ENCODE measurements at regions not wholly inside any gene's neighbourhood (a gene's known extent, or its start where the extent isn't known, plus 50 kb on each side); places are given as distances from the start of the nearest gene placed in this dataset.

DNA sequence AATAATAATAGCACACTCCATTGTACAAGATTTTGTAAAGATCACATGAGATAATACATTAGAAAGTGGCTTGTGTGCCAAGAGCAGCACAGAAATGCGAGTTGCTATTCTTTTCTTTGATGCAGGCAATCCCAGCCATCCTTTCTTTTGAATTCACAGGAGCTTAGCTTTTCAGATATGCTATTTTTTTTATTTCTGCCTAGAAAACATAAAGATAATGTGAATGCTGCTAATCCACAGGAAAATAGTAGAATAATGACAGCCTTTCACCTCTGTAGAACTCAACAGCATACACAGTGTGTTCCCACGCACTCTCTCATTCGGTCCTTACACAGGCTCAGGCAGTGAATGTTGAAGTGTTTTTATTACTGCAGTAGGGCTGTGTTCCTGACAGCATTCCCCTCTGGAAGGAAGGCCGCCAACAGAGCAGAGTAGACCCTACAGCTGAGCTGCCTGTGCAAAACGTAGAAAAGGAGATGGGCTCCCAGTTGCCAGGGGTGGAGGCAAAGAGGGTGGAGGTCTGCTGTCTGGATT is 138.8 kb upstream of the TAPT1 start:
- no peak for DNase-seq (ENCODE audit: low spot score)

DNA sequence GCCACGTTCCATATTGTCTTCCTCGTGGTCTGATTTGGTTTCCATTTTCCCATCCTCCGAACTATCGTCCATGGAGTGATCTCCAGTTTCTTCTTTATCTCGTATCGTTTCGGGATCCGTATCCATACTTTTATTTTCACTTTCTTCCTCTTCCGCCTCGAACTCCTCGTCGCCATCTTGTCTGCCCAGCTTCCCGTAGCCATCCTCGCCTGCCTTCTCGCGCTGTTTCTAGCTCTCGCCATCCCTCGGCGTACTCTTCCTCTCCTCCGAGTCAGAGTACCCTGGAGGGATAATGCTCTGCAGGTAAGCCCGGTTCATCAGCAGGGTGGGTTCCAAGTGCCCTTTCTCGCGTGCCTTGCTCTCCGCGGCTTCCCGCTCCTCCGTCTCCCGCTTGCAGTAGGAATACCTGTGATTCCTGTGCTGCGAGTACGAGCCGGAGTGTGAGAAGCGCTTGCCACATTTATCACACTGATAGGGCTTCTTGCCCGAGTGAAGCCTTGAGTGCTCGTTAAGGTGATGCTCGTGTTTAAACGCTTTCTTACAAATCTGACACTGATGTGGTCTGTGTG is 134.5 kb upstream of the TAPT1 start:
- DNase-seq (ENCODE audit: low spot score): no peak

DNA sequence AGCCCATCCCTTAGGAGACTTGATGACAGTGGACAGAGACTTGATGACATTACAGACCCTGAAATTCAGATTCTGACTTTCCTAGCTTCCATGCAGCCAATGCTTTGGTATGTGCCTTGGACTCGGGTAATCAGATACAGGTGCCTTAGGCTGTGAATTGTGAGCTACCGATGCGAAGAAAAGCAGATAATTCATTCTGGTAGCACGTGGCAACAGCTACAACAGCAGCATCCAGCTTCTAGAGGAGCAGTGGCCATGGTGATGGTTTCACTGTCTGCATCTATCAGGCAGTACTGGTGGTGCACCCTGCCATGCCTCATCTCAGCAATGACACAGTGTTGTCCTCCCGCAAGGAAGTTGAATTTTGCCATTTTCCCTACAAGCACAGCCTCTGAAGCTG is 126.9 kb upstream of the TAPT1 start:
- no peak for DNase-seq (ENCODE audit: low spot score)

DNA sequence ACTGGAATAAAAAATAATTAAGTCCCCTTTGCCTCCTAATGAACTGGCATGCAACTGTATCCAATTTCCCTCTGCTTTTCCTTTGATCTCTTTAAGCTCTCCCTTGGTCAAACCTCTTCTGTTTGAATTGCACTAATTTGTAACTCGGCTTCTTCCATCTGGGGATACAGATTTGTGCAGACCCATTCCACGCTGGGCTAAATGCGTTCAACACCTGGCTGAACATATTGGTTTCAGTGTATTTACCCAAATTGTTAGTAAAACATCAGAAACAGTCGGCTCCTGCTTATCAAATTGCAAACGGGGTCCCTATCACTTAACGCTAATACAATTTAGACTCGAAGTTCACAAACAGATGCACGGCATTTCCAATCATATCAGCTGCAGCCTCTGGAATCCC is 124.9 kb upstream of the TAPT1 start:
- DNase-seq (ENCODE audit: low spot score): no peak

DNA sequence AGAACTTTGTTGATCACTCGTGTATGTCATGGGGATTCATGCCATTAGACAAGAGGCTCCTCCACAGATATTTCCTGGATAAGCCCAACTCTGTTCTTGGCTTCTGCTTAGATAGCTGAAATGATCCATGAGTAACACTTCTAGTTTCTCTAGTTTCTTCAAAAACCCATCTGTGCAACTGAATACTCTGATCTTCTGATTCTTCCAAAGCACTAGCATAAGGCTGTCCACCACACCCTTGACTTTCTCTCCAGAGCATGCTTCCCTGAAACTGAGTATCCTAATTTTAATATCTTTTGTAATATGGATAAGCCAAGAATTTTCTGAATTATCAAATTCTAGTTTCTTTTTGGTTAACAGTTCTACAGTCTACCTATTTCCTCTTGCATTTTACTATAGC is 118.6 kb upstream of the TAPT1 start:
- DNase-seq (ENCODE audit: low spot score): no peak

DNA sequence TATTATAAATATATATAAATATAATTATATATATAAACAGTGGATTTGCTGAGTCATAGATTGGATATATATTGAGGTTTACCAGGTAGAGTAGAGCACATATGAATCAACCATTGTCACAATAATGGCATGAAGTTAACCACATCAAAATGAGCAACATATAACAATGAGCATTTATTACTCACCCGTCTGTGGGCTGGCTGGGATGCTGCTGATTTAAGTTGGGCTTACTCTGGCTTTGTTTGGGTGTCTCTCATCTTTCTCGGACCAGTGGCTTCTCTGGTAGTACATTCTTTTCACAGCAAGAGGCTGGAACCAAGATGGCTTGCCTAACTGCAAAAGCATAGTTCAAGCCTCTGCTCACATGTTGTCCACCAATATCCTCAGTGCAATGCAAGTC is 111.7 kb upstream of the TAPT1 start:
- no peak for DNase-seq (ENCODE audit: low spot score)

DNA sequence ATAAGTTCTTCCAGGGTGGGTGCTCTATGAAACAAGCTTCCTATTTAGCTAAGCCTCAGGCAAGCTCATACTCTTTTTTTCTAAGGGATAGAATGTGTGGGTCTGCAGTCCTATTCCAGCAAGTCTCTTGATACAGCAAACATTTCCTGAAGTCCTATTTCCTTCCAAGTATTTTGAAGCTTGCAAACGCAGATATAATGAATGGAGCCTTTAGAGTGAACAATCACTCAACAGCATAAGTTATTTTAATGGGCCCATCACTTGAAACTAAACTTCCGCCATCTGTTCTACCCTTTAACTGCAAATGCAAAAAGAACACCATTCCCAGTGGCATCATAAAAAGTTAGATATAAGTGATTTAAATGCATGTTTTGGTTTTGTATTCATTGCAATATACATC is 108.3 kb upstream of the TAPT1 start:
- no peak for DNase-seq (ENCODE audit: low spot score)

DNA sequence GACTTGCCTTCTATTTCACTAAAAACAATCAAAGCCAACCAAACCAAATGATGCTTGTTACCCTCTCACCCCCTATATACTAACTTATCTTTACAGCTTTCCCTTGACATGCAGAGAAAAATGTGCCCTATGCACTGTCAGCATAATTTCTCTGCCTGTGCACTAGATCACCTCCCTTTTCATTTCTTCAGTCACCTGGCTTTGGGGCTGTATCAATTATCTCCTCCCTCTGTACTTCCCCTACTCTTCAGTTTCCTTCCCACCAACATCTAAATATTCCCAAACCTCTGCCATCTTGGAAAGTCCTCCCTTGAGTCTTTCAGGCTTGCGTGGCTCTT is 103.5 kb upstream of the TAPT1 start:
- no peak for DNase-seq (ENCODE audit: low spot score)

DNA sequence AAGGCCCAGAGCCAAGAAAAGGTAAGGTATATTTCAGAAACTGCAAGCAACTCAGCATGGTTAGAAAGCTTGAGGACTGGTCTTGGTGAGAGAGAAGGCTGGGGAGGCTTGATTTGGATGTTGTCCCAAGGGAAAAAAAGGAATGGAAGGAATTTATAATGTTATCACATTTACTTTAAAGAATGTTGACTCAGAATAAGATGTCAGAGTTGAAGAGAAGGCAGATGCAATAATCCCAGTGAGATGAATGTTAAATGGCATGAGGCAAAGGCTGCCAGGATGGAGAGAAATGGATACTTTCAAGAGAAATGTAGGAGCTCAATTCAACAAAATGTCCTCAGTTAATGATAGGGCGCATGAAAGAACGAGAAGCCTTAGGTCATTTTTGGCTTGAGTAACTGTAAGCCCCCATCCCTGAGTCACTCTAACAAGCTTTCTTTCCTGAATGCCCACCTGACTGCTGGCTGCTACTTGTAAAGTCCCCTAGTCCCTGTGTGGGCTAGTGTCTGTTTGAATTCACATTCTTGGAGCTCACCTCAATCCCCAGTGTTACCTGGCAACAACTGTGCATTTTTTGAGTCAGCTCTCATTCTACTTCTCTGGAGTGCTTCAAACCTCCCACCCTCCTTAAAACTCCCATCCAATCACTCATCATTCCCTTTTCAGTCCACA is 103.0 kb upstream of the TAPT1 start:
- no peak for DNase-seq (ENCODE audit: low spot score)

DNA sequence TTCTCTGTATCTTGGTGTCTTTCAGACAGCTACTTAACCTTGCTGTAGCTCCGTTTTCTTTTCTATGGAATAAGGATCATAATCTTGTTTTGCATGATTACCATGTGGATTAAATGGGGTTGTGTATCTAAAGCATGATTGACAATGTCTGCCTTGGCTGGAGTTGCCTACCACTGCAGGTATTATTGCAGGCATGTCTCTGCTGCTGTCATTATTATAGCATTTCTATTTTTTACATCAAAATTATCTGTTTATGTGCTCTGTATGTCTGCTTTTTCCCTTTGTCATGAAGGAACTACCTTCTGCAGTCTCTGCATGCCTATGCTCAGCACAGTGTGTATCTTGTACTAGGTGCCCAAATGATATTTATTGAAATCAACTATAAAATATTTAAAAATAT is 95.9 kb upstream of the TAPT1 start:
- no peak for DNase-seq (ENCODE audit: low spot score)

DNA sequence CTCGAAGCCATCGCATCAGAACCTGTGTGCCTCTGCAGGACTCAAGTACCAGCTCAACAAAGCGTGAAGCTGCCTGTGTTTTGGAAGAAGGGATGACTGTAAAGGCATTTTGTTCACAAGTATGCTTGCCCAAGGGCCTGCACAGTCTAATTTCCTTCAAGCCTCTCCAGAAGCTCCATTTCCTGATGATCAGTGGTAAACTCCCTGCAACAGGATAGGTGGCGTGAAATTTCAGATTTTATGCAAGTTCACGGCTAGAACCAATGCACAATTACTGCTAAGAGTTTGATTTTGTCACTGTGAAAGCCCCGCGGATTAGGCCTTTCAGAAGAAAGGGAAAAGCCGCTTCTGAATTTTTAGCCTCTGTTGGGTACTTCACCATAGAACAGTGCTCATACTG is 89.2 kb upstream of the TAPT1 start:
- no peak for DNase-seq (ENCODE audit: low spot score)

DNA sequence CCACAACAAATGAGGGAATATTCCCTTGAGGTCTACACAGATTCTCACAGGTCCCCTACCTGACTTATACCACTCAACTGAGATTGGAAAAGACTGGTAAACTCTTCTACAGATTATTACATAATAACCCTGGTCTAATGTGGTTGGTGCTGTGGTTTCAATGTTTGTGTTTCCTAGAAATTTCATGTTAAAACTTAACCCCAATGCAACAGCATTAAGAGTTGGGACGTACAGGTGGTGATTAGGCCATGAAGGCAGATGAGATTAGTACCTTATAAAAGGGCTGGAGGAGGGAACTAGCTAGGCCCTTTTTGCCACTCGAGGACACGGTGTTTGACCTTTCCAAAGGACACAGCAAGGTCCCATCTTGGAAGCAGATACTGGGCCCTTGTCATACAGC is 84.3 kb upstream of the TAPT1 start:
- DNase-seq (ENCODE audit: low spot score): no peak

DNA sequence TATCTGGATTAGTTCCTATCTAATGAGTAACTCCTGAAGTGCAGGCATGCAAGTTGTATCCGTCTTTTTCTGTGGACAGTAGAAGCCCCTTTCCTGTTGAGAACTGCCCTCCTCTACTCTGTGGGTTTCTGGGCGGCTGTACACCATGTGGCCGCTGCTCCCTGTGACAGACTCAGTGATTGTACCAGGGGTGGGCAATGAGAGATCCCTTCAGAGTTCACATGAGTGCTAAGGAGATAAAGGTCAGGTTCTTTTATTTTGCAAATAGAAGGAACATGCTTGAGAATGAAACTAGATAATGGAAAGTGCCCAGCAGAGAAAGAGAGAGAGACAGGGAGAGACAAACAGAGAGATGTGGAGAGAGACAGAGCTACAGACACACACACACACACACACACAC is 76.4 kb upstream of the TAPT1 start:
- no peak for DNase-seq (ENCODE audit: low spot score)

DNA sequence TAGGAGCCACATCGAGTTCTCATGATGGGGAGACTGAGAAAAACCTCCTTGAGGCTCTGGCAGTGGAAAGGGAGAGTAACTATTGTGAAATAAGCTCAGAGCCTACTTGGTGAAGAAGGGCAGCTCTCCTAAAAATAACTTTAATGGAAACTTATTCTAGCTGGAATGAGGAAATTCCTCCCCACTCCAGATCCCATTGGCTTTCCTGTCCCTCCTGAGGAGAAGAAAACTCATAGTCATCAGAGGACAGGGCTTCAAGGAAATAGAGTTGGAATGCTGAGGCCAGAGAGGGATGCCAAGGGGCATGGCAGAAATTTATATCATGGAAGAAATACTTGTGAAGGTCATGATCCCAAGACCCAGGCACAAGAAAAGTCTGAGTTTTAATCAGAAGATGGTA is 70.7 kb upstream of the TAPT1 start:
- no peak for DNase-seq (ENCODE audit: low spot score)

DNA sequence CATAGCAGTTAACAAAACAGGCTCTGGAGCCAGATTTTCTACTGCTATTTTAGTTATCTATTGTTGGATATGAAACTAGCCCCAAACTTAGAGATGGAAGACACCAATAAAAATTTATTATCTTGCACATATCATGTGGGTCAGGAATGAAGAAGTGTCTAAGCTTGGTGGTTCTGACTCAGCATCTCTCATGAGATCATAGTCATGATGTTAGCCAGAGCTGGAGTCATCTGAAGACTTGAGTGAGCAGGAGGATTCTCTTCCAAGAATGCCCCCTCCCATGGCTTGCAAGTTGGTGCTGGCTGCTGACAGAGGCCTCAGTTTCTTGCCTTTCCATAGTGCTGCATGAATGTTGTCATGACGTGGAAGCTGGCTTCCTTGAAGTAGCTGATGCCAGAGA is 68.2 kb upstream of the TAPT1 start:
- DNase-seq (ENCODE audit: low spot score): no peak

DNA sequence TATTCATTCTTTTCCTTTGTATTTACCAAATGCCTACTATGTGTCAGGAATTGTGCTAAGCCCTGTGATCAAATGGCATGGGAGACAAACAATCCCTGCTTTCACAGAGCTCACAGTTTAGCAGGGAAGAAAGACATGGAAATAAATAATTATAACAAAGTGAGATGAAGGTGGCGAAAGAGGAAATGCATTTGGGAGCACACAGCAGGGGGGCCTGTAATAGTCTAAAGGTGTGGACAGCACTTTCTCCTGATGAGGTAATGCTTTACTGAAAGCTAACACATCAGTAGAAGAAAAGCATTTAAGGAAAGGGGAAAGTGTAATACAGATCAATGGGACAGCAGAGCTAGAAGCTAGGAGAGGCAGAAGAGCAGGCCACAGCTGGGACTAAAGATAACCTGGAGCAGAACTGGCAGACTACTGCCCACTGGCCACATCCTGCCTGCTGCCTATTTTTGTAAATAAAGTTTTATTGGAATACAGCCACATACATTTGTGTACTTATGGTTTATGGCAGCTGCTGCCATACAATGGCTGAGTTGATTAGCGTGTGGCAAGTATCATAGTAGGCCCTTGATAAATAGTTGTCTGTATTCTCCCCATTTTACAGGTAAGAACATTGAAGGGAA is 67.1 kb upstream of the TAPT1 start:
- no peak for DNase-seq (ENCODE audit: low spot score)

DNA sequence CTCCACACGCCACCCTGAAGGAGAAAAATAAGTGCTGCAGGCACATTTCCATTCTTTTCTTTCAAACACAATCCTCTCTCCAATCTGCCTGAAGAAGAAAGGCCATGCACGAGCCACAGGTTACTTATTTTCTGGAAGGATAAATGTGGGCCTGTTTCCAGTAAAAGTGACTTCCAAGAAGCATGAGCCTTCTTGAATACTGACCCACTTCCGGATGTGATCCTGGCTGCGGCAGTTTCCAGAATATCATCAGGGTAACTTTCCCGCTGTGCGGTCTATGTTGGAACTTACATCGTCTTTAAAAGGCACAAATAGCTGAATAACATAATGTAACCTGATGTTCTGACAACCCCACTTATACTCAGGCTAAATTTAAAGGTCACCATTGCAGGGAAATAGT is 66.3 kb upstream of the TAPT1 start:
- DNase-seq (ENCODE audit: low spot score): no peak

DNA sequence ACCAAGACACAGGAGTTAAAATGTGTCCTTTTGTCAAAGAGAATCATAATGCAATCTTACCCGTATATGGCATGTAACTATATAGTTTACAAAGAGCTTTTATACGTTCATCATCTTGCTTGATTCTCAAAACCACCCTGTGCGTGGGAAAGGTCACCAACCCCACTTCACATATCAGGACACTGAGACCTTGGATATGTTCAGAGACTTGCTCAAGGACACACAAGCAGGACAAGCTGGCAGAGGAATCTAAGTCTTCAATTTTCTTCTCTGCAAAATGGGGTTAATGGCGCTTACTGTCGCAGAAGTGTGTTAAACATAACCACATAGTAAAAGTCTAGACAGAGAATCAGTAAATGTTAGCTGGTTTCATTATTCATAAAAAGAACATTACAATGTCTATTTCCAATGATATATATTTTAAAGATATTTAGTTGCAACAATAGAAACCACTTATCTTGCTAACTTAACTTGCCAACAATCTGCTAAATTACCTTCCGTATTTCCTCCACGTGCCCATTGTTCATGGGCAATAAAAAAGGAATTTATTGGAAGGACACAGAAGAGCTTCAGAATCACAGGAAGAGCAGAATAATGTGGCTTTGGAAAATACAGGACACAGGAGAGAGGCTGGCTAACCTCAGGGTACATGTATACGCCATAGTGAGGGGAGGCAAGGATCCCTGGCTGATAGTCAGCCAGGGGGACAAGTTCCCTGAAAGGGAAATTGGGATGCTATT is 64.6 kb upstream of the TAPT1 start:
- no peak for DNase-seq (ENCODE audit: low spot score)

DNA sequence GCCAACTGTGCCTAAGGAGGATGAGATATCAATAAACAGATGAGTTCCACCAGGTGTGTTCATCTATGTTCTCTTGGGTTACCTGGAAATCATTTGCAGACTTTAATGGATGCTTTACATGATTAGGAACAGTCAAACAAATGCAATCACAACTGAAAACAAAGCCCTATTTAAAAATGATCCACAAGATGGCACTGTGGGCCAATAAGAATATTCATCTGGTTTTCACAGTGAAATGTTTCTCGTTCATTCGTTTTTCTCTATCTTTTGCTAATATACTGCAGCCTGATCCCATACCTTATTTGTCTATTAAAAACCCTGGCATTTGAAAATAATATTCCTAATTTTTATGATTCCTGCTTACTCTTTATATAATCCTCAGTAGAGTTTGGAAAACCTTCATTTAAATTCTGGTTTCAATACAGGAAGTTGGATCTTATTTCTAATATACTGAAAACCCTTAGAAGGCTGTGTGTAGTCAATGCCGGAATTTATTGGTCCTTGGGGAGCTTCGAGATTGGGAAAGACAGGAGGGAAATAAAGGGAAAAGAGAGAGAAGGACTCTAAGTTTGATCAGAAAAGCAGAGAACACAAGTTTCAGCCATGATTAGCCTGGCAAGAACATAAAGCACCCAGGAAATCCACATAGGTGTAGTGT is 63.8 kb upstream of the TAPT1 start:
- DNase-seq (ENCODE audit: low spot score): no peak

DNA sequence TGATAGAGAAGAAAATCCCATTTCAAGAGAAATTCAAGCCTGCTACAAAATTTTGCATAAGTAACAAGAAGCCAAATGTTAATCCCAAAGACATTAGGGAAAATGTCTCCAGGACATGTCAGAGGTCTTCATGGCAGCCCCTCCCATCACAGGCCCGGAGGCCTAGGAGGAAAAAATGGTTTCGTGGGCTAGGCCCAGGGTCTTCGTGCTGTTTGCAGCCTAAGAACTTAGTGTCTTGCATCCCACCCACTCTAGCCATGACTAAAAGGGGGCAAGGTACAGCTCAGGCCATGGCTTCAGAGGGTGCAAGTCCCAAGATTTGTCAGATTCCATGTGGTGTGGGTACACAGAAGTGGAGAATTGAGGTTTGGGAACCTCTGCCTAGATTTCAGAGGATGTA is 57.8 kb upstream of the TAPT1 start:
- no peak for DNase-seq (ENCODE audit: low spot score)

DNA sequence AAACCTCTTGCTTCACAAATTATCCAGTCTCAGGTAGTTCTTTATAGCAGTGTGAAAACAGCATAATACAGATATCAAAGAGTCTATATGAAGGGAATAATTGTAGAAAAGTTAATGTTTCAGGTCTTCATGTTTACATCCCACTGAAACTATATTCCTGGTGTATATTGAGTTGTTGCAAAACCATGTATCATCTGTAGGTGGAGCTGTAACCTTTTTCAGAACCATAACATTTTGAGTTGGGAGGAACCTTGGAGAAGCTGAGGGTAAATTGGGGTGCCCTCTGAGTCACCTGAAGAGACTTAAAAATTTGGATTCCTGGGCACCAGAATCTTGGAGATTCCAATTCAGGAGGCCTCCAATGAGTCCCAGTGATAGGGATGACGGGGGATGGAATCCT is 51.9 kb upstream of the TAPT1 start:
- no peak for DNase-seq (ENCODE audit: low spot score)

All from hematopoietic multipotent progenitor cell treated with erythropoietin and hydrocortisone succinate and interleukin-3 and kit ligand, for 15 days (in vitro differentiated cells).